ENCODE measurements at regions not wholly inside any gene's neighbourhood (a gene's known extent, or its start where the extent isn't known, plus 50 kb on each side); places are given as distances from the start of the nearest gene placed in this dataset.

- TF ChIP-seq, protein P1, sequence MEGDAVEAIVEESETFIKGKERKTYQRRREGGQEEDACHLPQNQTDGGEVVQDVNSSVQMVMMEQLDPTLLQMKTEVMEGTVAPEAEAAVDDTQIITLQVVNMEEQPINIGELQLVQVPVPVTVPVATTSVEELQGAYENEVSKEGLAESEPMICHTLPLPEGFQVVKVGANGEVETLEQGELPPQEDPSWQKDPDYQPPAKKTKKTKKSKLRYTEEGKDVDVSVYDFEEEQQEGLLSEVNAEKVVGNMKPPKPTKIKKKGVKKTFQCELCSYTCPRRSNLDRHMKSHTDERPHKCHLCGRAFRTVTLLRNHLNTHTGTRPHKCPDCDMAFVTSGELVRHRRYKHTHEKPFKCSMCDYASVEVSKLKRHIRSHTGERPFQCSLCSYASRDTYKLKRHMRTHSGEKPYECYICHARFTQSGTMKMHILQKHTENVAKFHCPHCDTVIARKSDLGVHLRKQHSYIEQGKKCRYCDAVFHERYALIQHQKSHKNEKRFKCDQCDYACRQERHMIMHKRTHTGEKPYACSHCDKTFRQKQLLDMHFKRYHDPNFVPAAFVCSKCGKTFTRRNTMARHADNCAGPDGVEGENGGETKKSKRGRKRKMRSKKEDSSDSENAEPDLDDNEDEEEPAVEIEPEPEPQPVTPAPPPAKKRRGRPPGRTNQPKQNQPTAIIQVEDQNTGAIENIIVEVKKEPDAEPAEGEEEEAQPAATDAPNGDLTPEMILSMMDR (IDR thresholded peaks at IDR 0.05; ENCODE audit: extremely low read depth in 1 of 2, insufficient read depth in 1 of 2, low read depth in 1 of 2, low read length in 2 of 2): no peak
- TF ChIP-seq EZH2 (IDR thresholded peaks at IDR 0.05; ENCODE audit: borderline replicate concordance, low read depth, low read length, severe bottlenecking): no peak
- TF ChIP-seq POLR2A (IDR thresholded peaks at IDR 0.05; ENCODE audit: low read depth, low read length): no peak
- no peak for TF ChIP-seq POLR2AphosphoS5 (IDR thresholded peaks at IDR 0.05; ENCODE audit: insufficient read depth, low read depth, low read length)
- no peak for TF ChIP-seq MAX (IDR thresholded peaks at IDR 0.05; ENCODE audit: insufficient read depth, insufficient read length)
- no peak for TF ChIP-seq FOS (IDR thresholded peaks at IDR 0.05; ENCODE audit: borderline replicate concordance, insufficient read depth, low read length)
These were observed 292.4 kb downstream of the SLC7A11 start for GRCh38 chr4:137949746-137950145.

Data from endothelial cell of umbilical vein (primary cell).